ENCODE measurements at regions not wholly inside any gene's neighbourhood (a gene's known extent, or its start where the extent isn't known, plus 50 kb on each side); places are given as distances from the start of the nearest gene placed in this dataset.

DNA sequence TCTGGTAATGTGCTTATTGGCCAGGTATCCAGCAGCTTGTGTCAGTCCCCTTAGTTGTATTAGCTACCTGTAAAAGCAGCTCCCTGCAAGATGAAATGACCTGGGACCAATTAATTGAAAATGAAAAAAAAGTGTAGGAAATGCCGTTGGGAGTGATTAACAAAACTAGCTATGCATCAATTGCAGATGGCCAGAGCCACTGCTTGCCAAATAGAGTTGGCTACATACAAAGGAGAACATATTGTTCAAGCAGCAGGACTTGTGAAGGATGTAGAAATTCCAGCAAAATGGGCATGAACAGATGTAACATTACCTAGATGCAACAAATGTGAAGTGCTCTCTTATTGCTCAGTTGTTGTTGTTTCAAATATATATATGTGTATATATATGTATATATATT, 300.5 kb downstream of the PCDH17 start:
- TF ChIP-seq CTCF (IDR thresholded peaks at IDR 0.05): no peak
- no peak for TF ChIP-seq POLR2A (IDR thresholded peaks at IDR 0.05)
